ENCODE measurements at regions not wholly inside any gene's neighbourhood (a gene's known extent, or its start where the extent isn't known, plus 50 kb on each side); places are given as distances from the start of the nearest gene placed in this dataset.

DNA sequence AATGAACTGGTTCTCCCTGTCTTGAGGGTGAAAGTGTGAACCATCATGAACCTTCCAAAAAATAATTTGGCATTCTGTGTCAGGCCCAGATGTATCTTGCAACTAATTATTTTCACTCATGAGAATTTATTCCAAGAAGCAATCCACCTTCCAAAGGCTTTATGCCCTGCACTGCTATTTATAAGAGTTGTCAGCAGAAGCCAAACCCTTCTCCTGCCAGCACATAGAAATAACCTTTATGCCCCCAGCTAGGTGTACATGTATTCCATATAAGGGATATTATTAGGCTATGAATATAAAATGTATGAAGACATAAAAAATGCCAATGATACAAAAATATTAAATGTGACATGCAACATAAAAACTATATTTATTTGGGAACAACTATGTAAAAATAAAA is 69.0 kb upstream of the GDF10 start:
- H3K4me3 ChIP-seq = no peak overlapping the region
- H3K27me3 ChIP-seq = no peaks in the 10 kb centered on the region
- intact Hi-C loops (cut with DNase I) = no loop called here
- no peaks in the 10 kb centered on the region for H3K36me3 ChIP-seq
- H3K4me1 ChIP-seq = peaks cover 0 to 18% of the 10 kb centered on the region in 2 donors
- TF ChIP-seq, protein P1, sequence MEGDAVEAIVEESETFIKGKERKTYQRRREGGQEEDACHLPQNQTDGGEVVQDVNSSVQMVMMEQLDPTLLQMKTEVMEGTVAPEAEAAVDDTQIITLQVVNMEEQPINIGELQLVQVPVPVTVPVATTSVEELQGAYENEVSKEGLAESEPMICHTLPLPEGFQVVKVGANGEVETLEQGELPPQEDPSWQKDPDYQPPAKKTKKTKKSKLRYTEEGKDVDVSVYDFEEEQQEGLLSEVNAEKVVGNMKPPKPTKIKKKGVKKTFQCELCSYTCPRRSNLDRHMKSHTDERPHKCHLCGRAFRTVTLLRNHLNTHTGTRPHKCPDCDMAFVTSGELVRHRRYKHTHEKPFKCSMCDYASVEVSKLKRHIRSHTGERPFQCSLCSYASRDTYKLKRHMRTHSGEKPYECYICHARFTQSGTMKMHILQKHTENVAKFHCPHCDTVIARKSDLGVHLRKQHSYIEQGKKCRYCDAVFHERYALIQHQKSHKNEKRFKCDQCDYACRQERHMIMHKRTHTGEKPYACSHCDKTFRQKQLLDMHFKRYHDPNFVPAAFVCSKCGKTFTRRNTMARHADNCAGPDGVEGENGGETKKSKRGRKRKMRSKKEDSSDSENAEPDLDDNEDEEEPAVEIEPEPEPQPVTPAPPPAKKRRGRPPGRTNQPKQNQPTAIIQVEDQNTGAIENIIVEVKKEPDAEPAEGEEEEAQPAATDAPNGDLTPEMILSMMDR (IDR thresholded peaks at IDR 0.05) = no peak
- peaks cover 0 to 4% of the 10 kb centered on the region in 2 donors for H3K9me3 ChIP-seq
- no peak for DNase-seq (ENCODE audit: low spot score in 2 of 2)
- H3K27ac ChIP-seq = peak overlapping the region; percentile 65 to 68

DNA sequence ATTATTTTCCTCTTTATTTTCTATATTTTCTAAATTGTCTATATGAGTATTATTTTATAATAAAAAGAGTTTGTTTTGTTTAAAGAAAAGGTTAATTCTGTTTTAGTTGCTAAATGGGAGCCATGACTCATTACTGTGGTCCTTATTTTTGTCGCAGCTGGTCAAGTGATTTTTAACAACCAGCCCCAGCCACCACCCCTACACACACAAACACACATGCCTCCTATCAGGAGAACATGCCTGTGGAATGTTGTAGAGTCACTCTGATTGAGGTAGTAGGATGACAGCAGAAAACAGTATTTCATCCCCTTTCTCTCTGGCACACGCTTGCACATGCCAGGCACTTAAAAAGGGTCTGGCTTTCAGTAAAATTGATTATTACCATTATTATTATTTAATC is 68.6 kb upstream of the GDF10 start:
- H3K27ac ChIP-seq = peak overlapping the region in 1 of 2 donors; percentile 68
- no peaks in the 10 kb centered on the region for H3K27me3 ChIP-seq
- H3K9me3 ChIP-seq = peaks cover 0 to 4% of the 10 kb centered on the region in 2 donors
- peaks cover 0 to 18% of the 10 kb centered on the region in 2 donors for H3K4me1 ChIP-seq
- TF ChIP-seq, protein P1 (IDR thresholded peaks at IDR 0.05) = no peak
- H3K4me3 ChIP-seq = no peak overlapping the region
- DNase-seq (ENCODE audit: low spot score in 2 of 2) = no peak
- no peaks in the 10 kb centered on the region for H3K36me3 ChIP-seq
- intact Hi-C loops (cut with DNase I) = no loop called here

DNA sequence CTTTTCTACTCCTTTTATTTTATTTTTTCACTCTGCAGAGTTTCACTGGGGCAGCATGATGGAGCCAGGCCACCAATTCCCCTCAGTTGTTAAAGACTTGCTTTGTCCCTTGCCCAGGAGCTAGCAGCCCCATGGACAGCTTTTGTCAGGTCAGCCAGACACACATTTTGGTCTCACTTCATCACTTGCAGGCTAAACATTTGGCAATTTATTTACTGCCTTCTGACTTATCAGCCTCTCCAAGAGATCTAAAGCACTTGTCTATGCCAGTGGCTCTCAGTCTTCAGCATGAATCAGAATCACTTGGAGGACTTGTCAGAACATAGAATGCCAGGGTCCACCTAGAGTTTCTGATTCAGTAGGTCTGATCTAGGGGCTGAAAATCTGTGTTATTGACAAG is 66.4 kb upstream of the GDF10 start:
- H3K4me3 ChIP-seq = no peak overlapping the region
- intact Hi-C loops (cut with DNase I) = no loop called here
- H3K27ac ChIP-seq = no peak overlapping the region
- no peaks in the 10 kb centered on the region for H3K27me3 ChIP-seq
- H3K36me3 ChIP-seq = no peaks in the 10 kb centered on the region
- no peak for DNase-seq (ENCODE audit: low spot score in 2 of 2)
- H3K4me1 ChIP-seq = peaks cover 0 to 18% of the 10 kb centered on the region in 2 donors
- TF ChIP-seq, protein P1 (IDR thresholded peaks at IDR 0.05) = no peak
- H3K9me3 ChIP-seq = peaks cover 0 to 3% of the 10 kb centered on the region in 2 donors

DNA sequence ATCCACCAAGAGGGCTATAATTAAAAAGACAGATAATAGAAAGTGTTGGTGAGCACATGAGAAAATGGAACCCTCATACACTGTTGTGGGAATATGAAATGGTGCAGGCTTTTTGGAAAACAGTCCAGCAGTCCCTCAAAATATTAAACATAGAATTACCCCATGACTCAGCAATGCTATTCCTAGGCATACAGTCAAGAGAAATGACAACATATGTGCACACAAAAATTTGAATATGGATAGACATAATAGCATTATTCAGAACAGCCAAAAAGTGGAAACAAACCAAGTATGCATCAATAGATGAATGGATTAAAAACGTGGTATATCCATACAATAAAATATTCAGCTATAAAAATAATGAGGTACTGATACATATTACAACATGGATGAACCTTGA is 64.5 kb upstream of the GDF10 start:
- Histone ChIP-seq H3K36me3 (no peaks in the 10 kb centered on the region), H3K4me3 (no peak overlapping the region), H3K27ac (no peak overlapping the region), H3K4me1 (peaks cover 0 to 12% of the 10 kb centered on the region in 2 donors), H3K9me3 (no peaks in the 10 kb centered on the region), H3K27me3 (no peaks in the 10 kb centered on the region)
- TF ChIP-seq, protein P1 (IDR thresholded peaks at IDR 0.05) = no peak
- intact Hi-C loops (cut with DNase I) = no loop called here
- no peak for DNase-seq (ENCODE audit: low spot score in 2 of 2)

DNA sequence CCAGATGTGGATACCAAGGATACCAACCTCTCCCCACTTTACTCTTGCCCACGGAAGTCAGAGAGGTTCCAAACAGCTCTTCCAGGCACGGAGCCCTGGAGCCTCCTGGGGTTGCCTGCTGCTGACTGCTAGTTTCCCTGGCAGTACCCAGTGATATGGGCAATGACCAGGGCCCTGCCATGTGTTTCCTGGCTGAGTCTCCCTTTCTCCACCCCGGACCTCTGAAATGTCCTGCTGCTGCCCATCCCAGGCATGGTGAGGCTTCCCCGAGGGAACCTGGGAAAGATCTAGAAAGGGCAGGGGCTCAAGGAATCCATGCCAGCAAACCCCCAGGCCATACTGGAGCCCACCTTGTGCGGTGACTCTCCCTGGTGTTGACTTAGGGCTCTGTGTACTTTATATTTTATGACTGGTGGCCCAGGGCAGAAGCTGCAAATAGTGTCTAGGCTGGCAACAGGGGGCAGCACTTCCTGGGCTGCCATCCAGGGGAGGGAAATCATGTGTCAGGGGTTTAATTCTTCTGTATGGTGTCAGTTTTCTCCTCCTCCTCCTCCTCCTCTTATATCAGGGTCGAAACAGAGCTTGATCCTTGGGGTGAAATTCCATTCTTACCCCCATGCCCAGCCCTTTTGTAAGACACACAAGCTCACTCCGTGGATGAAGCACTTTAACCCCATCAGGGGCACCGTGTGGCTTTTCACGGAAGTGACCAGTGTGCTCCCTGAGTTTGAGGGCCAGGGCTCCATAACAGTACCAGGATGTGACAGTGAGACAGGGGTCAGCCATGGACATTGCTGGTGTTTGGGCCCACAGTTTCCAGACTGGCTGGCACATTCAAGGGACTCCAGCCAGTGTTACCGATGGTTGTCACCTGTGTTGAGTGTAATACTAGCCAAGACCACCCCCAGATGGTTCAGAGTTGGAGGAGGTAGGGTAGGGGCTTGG is 62.4 kb upstream of the GDF10 start:
- Histone ChIP-seq H3K4me3 (no peak overlapping the region), H3K36me3 (no peaks in the 10 kb centered on the region), H3K27ac (no peak overlapping the region), H3K4me1 (peaks cover 0 to 7% of the 10 kb centered on the region in 2 donors), H3K27me3 (no peaks in the 10 kb centered on the region), H3K9me3 (no peaks in the 10 kb centered on the region)
- intact Hi-C loops (cut with DNase I) = no loop called here
- TF ChIP-seq, protein P1 (IDR thresholded peaks at IDR 0.05) = no peak
- peak in 1 of 2 donors; percentile 41 for DNase-seq (ENCODE audit: low spot score in 2 of 2)
